GM12878 (cell line): ENCODE measurements at regions not wholly inside any gene's neighbourhood (a gene's known extent, or its start where the extent isn't known, plus 50 kb on each side); places are given as distances from the start of the nearest gene placed in this dataset.

ENCODE experiments used
- ATAC-seq: fragments of 200-7000 bp; cut with Tn5 transposase; 3 replicates; pipeline ENCODE4 v1.9.1; 2020; ENCODE audit warnings: mild to moderate bottlenecking, moderate library complexity
- BruUV-seq: library from RNA; stranded (reverse); fragments of 400-500 nt; replicated peaks from 2 replicates; lab custom pipeline; 2021; lab: Mats Ljungman, UMichigan
- CTCF ChIA-PET: fragments of 300-600 bp; sonication (Branson Sonifier 250); formaldehyde crosslinking; extraction: SDS; loops from one replicate; lab custom pipeline; 2021; ENCODE audit warnings: inconsistent platforms; lab: Yijun Ruan, JAX
- POLR2A ChIA-PET: fragments of 350-600 bp; formaldehyde crosslinking; extraction: SDS; loops from one replicate; lab custom pipeline; 2021; ENCODE audit warnings: inconsistent platforms; lab: Charles Lee
- RAD21 ChIA-PET: fragments of 300-600 bp; sonication (Branson Sonifier 250); formaldehyde crosslinking; loops from one replicate; lab custom pipeline; 2023; ENCODE audit warnings: antibody characterized with exemption; ENCODE audit not compliant: unreplicated experiment; lab: Charles Lee
- SMC1A ChIA-PET: fragments of 300-600 bp; sonication (Branson Sonifier 250); formaldehyde crosslinking; loops from one replicate; lab custom pipeline; 2023; ENCODE audit not compliant: unreplicated experiment, uncharacterized antibody; lab: Charles Lee
- DNase-seq: peaks from one replicate; pipeline ENCODE4 v3.0.0-alpha.2; 2011; ENCODE audit warnings: low read depth, low spot score
- FAIRE-seq: peaks from 3 replicates; lab custom pipeline; 2011; peaks lifted over from hg19 to GRCh38; lab: Jason Lieb, UNC
- H2AFZ ChIP-seq: 2 replicates; pipeline ENCODE4 v1.6.0; 2011; ENCODE audit warnings: low read depth, low read length, control low read depth; ENCODE audit not compliant: control insufficient read depth
- H3K27ac ChIP-seq: 2 replicates; pipeline ENCODE4 v1.5.1; 2011; ENCODE audit warnings: control low read depth; ENCODE audit not compliant: control insufficient read depth, insufficient read depth
- H3K27me3 ChIP-seq, 2 experiments: replicated peaks in 1 of 2; 2 replicates each; pipeline versions ENCODE4 v1.6.0 to v1.6.1; 2011; ENCODE audit warnings: low read length in 1 of 2; ENCODE audit not compliant: control insufficient read depth in 2 of 2, insufficient read depth in 2 of 2
- H3K36me3 ChIP-seq, 2 experiments: 2 replicates each; pipeline ENCODE4 v1.5.1; 2011; ENCODE audit warnings: low read length in 1 of 2; ENCODE audit not compliant: control insufficient read depth in 2 of 2, insufficient read depth in 2 of 2
- H3K4me1 ChIP-seq: 2 replicates; pipeline ENCODE4 v1.6.1; 2011; ENCODE audit warnings: mild to moderate bottlenecking, low read length, moderate library complexity, mixed read lengths; ENCODE audit not compliant: control insufficient read depth, insufficient read depth
- H3K4me2 ChIP-seq: 2 replicates; pipeline ENCODE4 v1.6.0; 2011; ENCODE audit warnings: control low read depth; ENCODE audit not compliant: control insufficient read depth, insufficient read depth
- H3K4me3 ChIP-seq: fragments of 200-600 bp; sonication (generic); 2 replicates; pipeline ENCODE4 v1.5.1; 2016
- H3K79me2 ChIP-seq: 2 replicates; pipeline ENCODE4 v1.6.0; 2011; ENCODE audit warnings: low read length; ENCODE audit not compliant: control insufficient read depth, insufficient read depth
- H3K9ac ChIP-seq: 2 replicates; pipeline ENCODE4 v1.8.0; 2011; ENCODE audit warnings: low read length, control low read depth, mixed read lengths; ENCODE audit not compliant: control insufficient read depth, insufficient read depth
- H3K9me3 ChIP-seq: replicated peaks from 3 replicates; pipeline ENCODE4 v1.5.1; 2011; ENCODE audit warnings: mild to moderate bottlenecking, low read length; ENCODE audit not compliant: control insufficient read depth, insufficient read depth
- H4K20me1 ChIP-seq: 2 replicates; pipeline ENCODE4 v1.6.0; 2011; ENCODE audit not compliant: control insufficient read depth, insufficient read depth
- BHLHE40 ChIP-seq, 2 experiments: fragments of 450-650 bp in 1 of 2; IDR thresholded peaks; 2 replicates each; pipeline ENCODE4 v1.6.1; 2011 to 2017; ENCODE audit warnings: low read depth in 2 of 2, borderline replicate concordance in 1 of 2, improper control_type of control experiment in 1 of 2, low read length in 1 of 2, mild to moderate bottlenecking in 1 of 2
- BMI1 ChIP-seq: fragments of 450-650 bp; IDR thresholded peaks from 2 replicates; pipeline ENCODE4 v1.6.1; 2016; ENCODE audit warnings: mild to moderate bottlenecking, moderate library complexity, borderline replicate concordance
- CBX3 ChIP-seq: fragments of 200-600 bp; sonication (generic); IDR thresholded peaks from 2 replicates; pipeline ENCODE4 v1.6.1; 2016; ENCODE audit warnings: low read depth, borderline replicate concordance
- CEBPB ChIP-seq, 2 experiments: fragments of 150-350 bp in 1 of 2; IDR thresholded peaks; 2 replicates each; pipeline ENCODE4 v1.6.1; 2012 to 2014; ENCODE audit warnings: low read depth in 2 of 2, low read length in 2 of 2, borderline replicate concordance in 1 of 2, inconsistent platforms in 1 of 2
- CREM ChIP-seq: IDR thresholded peaks from 2 replicates; pipeline ENCODE4 v1.6.1; 2014; ENCODE audit warnings: antibody characterized with exemption, low read depth
- EP300 ChIP-seq, 2 experiments: fragments of 150-350 bp in 1 of 2; IDR thresholded peaks; 2 replicates each; pipeline ENCODE4 v1.6.1; 2011 to 2012; ENCODE audit warnings: low read depth in 2 of 2, low read length in 2 of 2, borderline replicate concordance in 1 of 2, improper control_type of control experiment in 1 of 2, inconsistent platforms in 1 of 2; ENCODE audit not compliant: control insufficient read depth in 1 of 2
- ETV6 ChIP-seq, 2 experiments: fragments of 450-650 bp in 1 of 2; IDR thresholded peaks in 1 of 2; conservative IDR thresholded peaks in 1 of 2; 2 replicates each; pipeline ENCODE4 v1.6.1; 2014; ENCODE audit warnings: antibody characterized with exemption in 1 of 2, borderline replicate concordance in 1 of 2, low read depth in 1 of 2, mild to moderate bottlenecking in 1 of 2, moderate library complexity in 1 of 2
- LARP7 ChIP-seq: fragments of 450-650 bp; IDR thresholded peaks from 2 replicates; pipeline ENCODE4 v1.6.1; 2017; ENCODE audit warnings: mild to moderate bottlenecking
- MTA3 ChIP-seq: IDR thresholded peaks from 2 replicates; pipeline ENCODE4 v1.6.1; 2012; ENCODE audit warnings: low read length, inconsistent platforms, borderline replicate concordance
- POU2F2 ChIP-seq: IDR thresholded peaks from 3 replicates; pipeline ENCODE4 v1.6.1; 2011; ENCODE audit warnings: low read depth, mild to moderate bottlenecking, low read length, borderline replicate concordance
- TBL1XR1 ChIP-seq: IDR thresholded peaks from 2 replicates; pipeline ENCODE4 v1.6.1; 2012; ENCODE audit warnings: low read depth, low read length, improper control_type of control experiment
- TCF7 ChIP-seq: IDR thresholded peaks from 2 replicates; pipeline ENCODE4 v1.6.1; 2014; ENCODE audit warnings: antibody characterized with exemption, borderline replicate concordance
- ZBTB40 ChIP-seq: fragments of 450-650 bp; IDR thresholded peaks from 2 replicates; pipeline ENCODE4 v1.6.1; 2016; ENCODE audit warnings: mild to moderate bottlenecking, moderate library complexity, borderline replicate concordance
- ZNF592 ChIP-seq: fragments of 450-650 bp; IDR thresholded peaks from 2 replicates; pipeline ENCODE4 v1.6.1; 2017; ENCODE audit warnings: mild to moderate bottlenecking, moderate library complexity
- WGBS: methylation state at CpG from one replicate; pipeline ENCODE4 v1.1.6; 2016; ENCODE audit warnings: low lambda C conversion rate; ENCODE audit not compliant: insufficient replicate concordance, insufficient coverage; ENCODE audit errors: missing lambda C conversion rate; 5-methylcytosine and 5-hydroxymethylcytosine counted together
- in situ Hi-C: fragments of 300-500 bp; cut with MboI; formaldehyde crosslinking; loops from 9 replicates; pipeline ENCODE4 v1.14.3; 2018; ENCODE audit warnings: mixed read lengths
- intact Hi-C: fragments of 100-400 bp; cut with micrococcal nuclease; formaldehyde crosslinking; loops from one replicate; pipeline ENCODE4 v1.14.2; 2022; ENCODE audit not compliant: unreplicated experiment

DNA sequence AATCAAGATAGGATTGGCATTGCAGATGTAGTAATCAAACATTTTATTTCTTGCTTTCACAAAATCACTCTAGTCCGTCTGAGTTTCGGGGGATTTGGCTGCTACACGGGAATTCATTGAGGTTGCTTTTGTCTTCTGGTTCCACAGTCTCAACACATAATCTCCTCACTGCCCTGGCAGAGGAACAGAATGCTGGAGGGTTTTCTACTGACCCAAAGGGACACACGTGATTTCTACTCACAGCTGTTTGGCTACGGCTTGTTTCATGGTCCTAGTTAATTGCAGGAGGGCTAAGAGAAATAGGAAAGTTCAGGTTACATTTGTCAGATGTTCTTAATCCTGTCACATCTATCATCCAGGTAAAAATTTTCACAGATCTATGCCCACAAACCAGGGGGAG lies 1811.6 kb downstream of the ARAP2 start:
- DNase-seq: no peak
- Histone ChIP-seq H3K36me3 (no peaks in the 10 kb centered on the region), H3K27me3 (no peaks in the 10 kb centered on the region), H3K9ac (no peak overlapping the region), H3K9me3 (no peaks in the 10 kb centered on the region), H4K20me1 (no peaks in the 10 kb centered on the region), H3K4me3 (no peak overlapping the region), H3K79me2 (no peaks in the 10 kb centered on the region), H3K4me2 (no peak overlapping the region), H3K4me1 (no peaks in the 10 kb centered on the region), H2AFZ (no peak overlapping the region), H3K27ac (no peak overlapping the region)
- in situ Hi-C loops: no loop called here
- POLR2A ChIA-PET: no interaction called here
- ATAC-seq: no peak
- no peak for FAIRE-seq
- BruUV-seq: no TSS peak
- SMC1A ChIA-PET: no interaction called here
- CTCF ChIA-PET: no interaction called here
- RAD21 ChIA-PET: no interaction called here
- TF ChIP-seq POU2F2: no peak
- TF ChIP-seq TCF7: no peak
- TF ChIP-seq BHLHE40 (IDR thresholded peaks at IDR 0.05; ENCODE audit: borderline replicate concordance in 1 of 2, low read depth in 2 of 2, low read length in 1 of 2): no peak
- no peak for TF ChIP-seq CBX3
- no peak for TF ChIP-seq EP300 (IDR thresholded peaks at IDR 0.05; ENCODE audit: borderline replicate concordance in 1 of 2, control insufficient read depth in 1 of 2, low read depth in 2 of 2, low read length in 2 of 2)
- TF ChIP-seq TBL1XR1: no peak
- TF ChIP-seq ZBTB40: no peak
- no peak for TF ChIP-seq MTA3
- no peak for TF ChIP-seq CREM
- TF ChIP-seq ZNF592: no peak
- no peak for TF ChIP-seq ETV6 (conservative IDR thresholded peaks at IDR 0.05 in 1 of 2, IDR thresholded peaks at IDR 0.05 in 1 of 2; ENCODE audit: borderline replicate concordance in 1 of 2, low read depth in 1 of 2)
- no peak for TF ChIP-seq LARP7
- no peak for TF ChIP-seq CEBPB (IDR thresholded peaks at IDR 0.05; ENCODE audit: borderline replicate concordance in 1 of 2, low read depth in 2 of 2, low read length in 2 of 2)
- no peak for TF ChIP-seq BMI1
- intact Hi-C loops: no loop called here
- 32% methylated on average over 5 of the region's 5 CpGs for WGBS
